H1 (cell line): ENCODE measurements at regions not wholly inside any gene's neighbourhood (a gene's known extent, or its start where the extent isn't known, plus 50 kb on each side); places are given as distances from the start of the nearest gene placed in this dataset.

ENCODE experiments used
- CHD7 ChIP-seq: fragments of 300-600 bp; sonication (generic); IDR thresholded peaks from 2 replicates; pipeline ENCODE4 v1.7.1; 2012; ENCODE audit warnings: low read length, moderate library complexity, mild to moderate bottlenecking, inconsistent platforms; ENCODE audit not compliant: insufficient replicate concordance

GRCh38 chr2:217070611-217071010 lies 210.7 kb upstream of the TNP1 start (continued):
- no peak for TF ChIP-seq CHD7
